ENCODE measurements at regions not wholly inside any gene's neighbourhood (a gene's known extent, or its start where the extent isn't known, plus 50 kb on each side); places are given as distances from the start of the nearest gene placed in this dataset.

GRCh38 chr5:3852161-3852916, 256.7 kb downstream of the IRX1 start:
- H3K27me3 Mint-ChIP-seq (ENCODE audit: unreplicated experiment) = no peaks in the 10 kb centered on the region
- H3K36me3 Mint-ChIP-seq (ENCODE audit: insufficient read depth, unreplicated experiment) = no peaks in the 10 kb centered on the region
- CTCF ChIA-PET = no interaction called here
- no TSS peak for BruUV-seq (replicated peaks)
- DNase-seq = no peak
- no peak overlapping the region for H3K4me3 Mint-ChIP-seq (ENCODE audit: low read depth, unreplicated experiment)
- TF ChIP-seq, protein P1, sequence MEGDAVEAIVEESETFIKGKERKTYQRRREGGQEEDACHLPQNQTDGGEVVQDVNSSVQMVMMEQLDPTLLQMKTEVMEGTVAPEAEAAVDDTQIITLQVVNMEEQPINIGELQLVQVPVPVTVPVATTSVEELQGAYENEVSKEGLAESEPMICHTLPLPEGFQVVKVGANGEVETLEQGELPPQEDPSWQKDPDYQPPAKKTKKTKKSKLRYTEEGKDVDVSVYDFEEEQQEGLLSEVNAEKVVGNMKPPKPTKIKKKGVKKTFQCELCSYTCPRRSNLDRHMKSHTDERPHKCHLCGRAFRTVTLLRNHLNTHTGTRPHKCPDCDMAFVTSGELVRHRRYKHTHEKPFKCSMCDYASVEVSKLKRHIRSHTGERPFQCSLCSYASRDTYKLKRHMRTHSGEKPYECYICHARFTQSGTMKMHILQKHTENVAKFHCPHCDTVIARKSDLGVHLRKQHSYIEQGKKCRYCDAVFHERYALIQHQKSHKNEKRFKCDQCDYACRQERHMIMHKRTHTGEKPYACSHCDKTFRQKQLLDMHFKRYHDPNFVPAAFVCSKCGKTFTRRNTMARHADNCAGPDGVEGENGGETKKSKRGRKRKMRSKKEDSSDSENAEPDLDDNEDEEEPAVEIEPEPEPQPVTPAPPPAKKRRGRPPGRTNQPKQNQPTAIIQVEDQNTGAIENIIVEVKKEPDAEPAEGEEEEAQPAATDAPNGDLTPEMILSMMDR (IDR thresholded peaks at IDR 0.05; ENCODE audit: unreplicated experiment) = no peak
- no peak overlapping the region for H3K27ac Mint-ChIP-seq (ENCODE audit: unreplicated experiment)
- H3K4me1 Mint-ChIP-seq (ENCODE audit: low read depth, unreplicated experiment) = no peaks in the 10 kb centered on the region
- intact Hi-C loops (cut with micrococcal nuclease; ENCODE audit: unreplicated experiment) = no loop called here
- H3K9me3 Mint-ChIP-seq (ENCODE audit: low read depth, unreplicated experiment) = peaks cover 16% of the 10 kb centered on the region

- intact Hi-C loops (cut with micrococcal nuclease; ENCODE audit: unreplicated experiment) = no loop called here
- CTCF ChIA-PET = no interaction called here
- H3K4me1 Mint-ChIP-seq (ENCODE audit: low read depth, unreplicated experiment) = no peaks in the 10 kb centered on the region
- no peak for DNase-seq
- H3K27me3 Mint-ChIP-seq (ENCODE audit: unreplicated experiment) = no peaks in the 10 kb centered on the region
- H3K27ac Mint-ChIP-seq (ENCODE audit: unreplicated experiment) = no peak overlapping the region
- no peaks in the 10 kb centered on the region for H3K36me3 Mint-ChIP-seq (ENCODE audit: insufficient read depth, unreplicated experiment)
- H3K4me3 Mint-ChIP-seq (ENCODE audit: low read depth, unreplicated experiment) = no peak overlapping the region
- BruUV-seq (replicated peaks) = no TSS peak
- TF ChIP-seq, protein P1 (IDR thresholded peaks at IDR 0.05; ENCODE audit: unreplicated experiment) = no peak
- peaks cover 20% of the 10 kb centered on the region for H3K9me3 Mint-ChIP-seq (ENCODE audit: low read depth, unreplicated experiment)
These were observed 257.7 kb downstream of the IRX1 start for GRCh38 chr5:3853362-3853761.

GRCh38 chr5:3854188-3854821, 258.7 kb downstream of the IRX1 start:
- H3K4me1 Mint-ChIP-seq (ENCODE audit: low read depth, unreplicated experiment) = no peaks in the 10 kb centered on the region
- peaks cover 19% of the 10 kb centered on the region for H3K9me3 Mint-ChIP-seq (ENCODE audit: low read depth, unreplicated experiment)
- no peak for DNase-seq
- no peak overlapping the region for H3K27ac Mint-ChIP-seq (ENCODE audit: unreplicated experiment)
- BruUV-seq (replicated peaks) = no TSS peak
- H3K27me3 Mint-ChIP-seq (ENCODE audit: unreplicated experiment) = no peaks in the 10 kb centered on the region
- TF ChIP-seq, protein P1 (IDR thresholded peaks at IDR 0.05; ENCODE audit: unreplicated experiment) = no peak
- CTCF ChIA-PET = no interaction called here
- intact Hi-C loops (cut with micrococcal nuclease; ENCODE audit: unreplicated experiment) = no loop called here
- no peak overlapping the region for H3K4me3 Mint-ChIP-seq (ENCODE audit: low read depth, unreplicated experiment)
- H3K36me3 Mint-ChIP-seq (ENCODE audit: insufficient read depth, unreplicated experiment) = no peaks in the 10 kb centered on the region

DNA sequence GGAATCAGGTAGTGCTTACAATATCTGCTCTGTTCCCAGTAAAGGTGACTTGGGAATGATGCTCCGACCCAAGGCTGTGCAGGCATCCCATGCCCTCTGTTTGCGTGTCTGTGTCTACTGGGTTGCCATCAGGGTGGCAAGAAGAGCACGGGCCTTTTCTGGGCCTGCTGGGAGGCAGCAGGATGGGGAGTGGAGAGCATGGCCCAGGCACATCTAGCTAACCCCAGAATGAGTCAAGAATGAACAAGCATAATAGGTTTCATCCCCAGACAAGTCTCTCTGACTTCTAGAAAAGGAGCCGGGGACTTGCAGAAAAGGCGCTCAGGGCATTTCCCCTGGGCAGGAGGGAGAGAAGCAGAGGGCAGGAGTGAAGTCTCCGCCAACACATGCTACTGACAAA, 260.4 kb downstream of the IRX1 start:
- Mint-ChIP-seq H3K4me1 (ENCODE audit: low read depth, unreplicated experiment) (no peaks in the 10 kb centered on the region), H3K4me3 (ENCODE audit: low read depth, unreplicated experiment) (no peak overlapping the region), H3K36me3 (ENCODE audit: insufficient read depth, unreplicated experiment) (no peaks in the 10 kb centered on the region), H3K27me3 (ENCODE audit: unreplicated experiment) (no peaks in the 10 kb centered on the region), H3K9me3 (ENCODE audit: low read depth, unreplicated experiment) (peaks cover 23% of the 10 kb centered on the region), H3K27ac (ENCODE audit: unreplicated experiment) (no peak overlapping the region)
- BruUV-seq (replicated peaks) = no TSS peak
- no peak for DNase-seq
- CTCF ChIA-PET = no interaction called here
- intact Hi-C loops (cut with micrococcal nuclease; ENCODE audit: unreplicated experiment) = no loop called here
- TF ChIP-seq, protein P1 (IDR thresholded peaks at IDR 0.05; ENCODE audit: unreplicated experiment) = no peak
